Gastroesophageal sphincter (tissue), 3 donors: ENCODE measurements at regions not wholly inside any gene's neighbourhood (a gene's known extent, or its start where the extent isn't known, plus 50 kb on each side); places are given as distances from the start of the nearest gene placed in this dataset.

Experiments
- CTCF ChIP-seq, 4 experiments: fragments of 200-600 bp in 2 of 4; fragments of 450-650 bp in 2 of 4; sonication (generic) in 1 of 4; IDR thresholded peaks; one replicate each; pipeline ENCODE4 v1.5.1; 2017 to 2019; ENCODE audit warnings: antibody characterized with exemption in 4 of 4, mild to moderate bottlenecking in 2 of 4, moderate library complexity in 2 of 4
- EP300 ChIP-seq: sonication (generic); formaldehyde crosslinking; IDR thresholded peaks from one replicate; pipeline ENCODE4 v1.6.1; 2017; ENCODE audit warnings: antibody characterized with exemption, mild to moderate bottlenecking
- POLR2A ChIP-seq, 2 donors: fragments of 450-650 bp; IDR thresholded peaks; one replicate each; pipeline ENCODE4 v1.6.1; 2017; ENCODE audit warnings: antibody characterized with exemption in 2 of 2, mild to moderate bottlenecking in 2 of 2, moderate library complexity in 1 of 2

GRCh38 chr6:23529902-23530301 lies 596.1 kb upstream of the NRSN1 start:
- TF ChIP-seq CTCF (IDR thresholded peaks at IDR 0.05) (no peak), EP300 (no peak), POLR2A (IDR thresholded peaks at IDR 0.05) (no peak)
